HCT116 (cell line): ENCODE measurements at regions not wholly inside any gene's neighbourhood (a gene's known extent, or its start where the extent isn't known, plus 50 kb on each side); places are given as distances from the start of the nearest gene placed in this dataset.

Experiments
- ATAC-seq: fragments of 200-7000 bp; cut with Tn5 transposase; 2 replicates; pipeline ENCODE4 v1.9.1; 2020; ENCODE audit warnings: mild to moderate bottlenecking, moderate library complexity
- BruUV-seq: library from RNA; stranded (reverse); fragments of 400-500 nt; replicated peaks from 2 replicates; lab custom pipeline; 2021; lab: Mats Ljungman, UMichigan
- CTCF ChIA-PET: fragments of 300-600 bp; sonication (Branson Sonifier 250); formaldehyde crosslinking; loops from one replicate; lab custom pipeline; 2021; ENCODE audit warnings: antibody characterized with exemption; lab: Charles Lee
- POLR2A ChIA-PET: fragments of 300-600, 350-600 bp; sonication (Branson Sonifier 250); formaldehyde crosslinking; loops from one replicate; lab custom pipeline; 2021; ENCODE audit warnings: antibody characterized with exemption; lab: Charles Lee
- RAD21 ChIA-PET, 2 experiments: fragments of 300-600 bp; sonication (Branson Sonifier 250); formaldehyde crosslinking; loops; one replicate each; lab custom pipeline; 2023; ENCODE audit warnings: low total read pairs in 2 of 2; ENCODE audit not compliant: uncharacterized antibody in 2 of 2, unreplicated experiment in 2 of 2, low non-redundant PET in 1 of 2; lab: Charles Lee
- DNase-seq: peaks from one replicate; pipeline ENCODE4 v3.0.0-alpha.2; 2010; ENCODE audit warnings: low read depth, low spot score
- H2AFZ ChIP-seq: fragments of 200-600 bp; shearing (Covaris generic), sonication (generic); 2 replicates; pipeline ENCODE4 v1.6.1; 2017; ENCODE audit warnings: low read depth, mixed run types, mixed read lengths, antibody characterized with exemption, low read length; ENCODE audit not compliant: poor library complexity, severe bottlenecking
- H3K27ac ChIP-seq: 2 replicates; pipeline ENCODE4 v1.5.1; 2012; ENCODE audit warnings: low read depth, low read length
- H3K27me3 ChIP-seq: fragments of 200-600 bp; sonication (generic); 2 replicates; pipeline ENCODE4 v1.6.1; 2016; ENCODE audit warnings: mixed run types, low read length, mixed read lengths; ENCODE audit not compliant: insufficient read depth
- H3K36me3 ChIP-seq, 2 experiments: fragments of 200-500 bp in 1 of 2; fragments of 200-600 bp in 1 of 2; sonication (Bioruptor generic) in 1 of 2; sonication (generic) in 1 of 2; 2 replicates each; pipeline versions ENCODE4 v1.5.1 to v1.6.1; 2014 to 2016; ENCODE audit warnings: low read length in 2 of 2, inconsistent platforms in 1 of 2, mixed read lengths in 1 of 2, mixed run types in 1 of 2; ENCODE audit not compliant: insufficient read depth in 2 of 2, control insufficient read depth in 1 of 2
- H3K4me1 ChIP-seq, 2 experiments: fragments of 200-600 bp in 1 of 2; sonication (generic) in 1 of 2; 2 replicates each; pipeline versions ENCODE4 v1.5.1 to v1.6.1; 2012 to 2017; ENCODE audit warnings: low read length in 2 of 2, inconsistent platforms in 1 of 2, mild to moderate bottlenecking in 1 of 2, mixed read lengths in 1 of 2, mixed run types in 1 of 2, moderate library complexity in 1 of 2; ENCODE audit not compliant: insufficient read depth in 2 of 2, control insufficient read depth in 1 of 2
- H3K4me2 ChIP-seq: fragments of 200-600 bp; sonication (generic); 2 replicates; pipeline ENCODE4 v1.6.1; 2017; ENCODE audit warnings: mixed run types, low read length, mixed read lengths
- H3K4me3 ChIP-seq, 2 experiments: fragments of 200-600 bp in 1 of 2; sonication (generic) in 1 of 2; replicated peaks in 1 of 2; 2 replicates each; pipeline ENCODE4 v1.5.1; 2011 to 2016; ENCODE audit warnings: low read length in 2 of 2, control low read depth in 1 of 2, low read depth in 1 of 2, mild to moderate bottlenecking in 1 of 2, mixed read lengths in 1 of 2, mixed run types in 1 of 2
- H3K79me2 ChIP-seq: fragments of 200-600 bp; sonication (generic); 2 replicates; pipeline ENCODE4 v1.6.1; 2017; ENCODE audit warnings: mild to moderate bottlenecking, mixed run types, low read length, moderate library complexity, mixed read lengths; ENCODE audit not compliant: insufficient read depth
- H3K9ac ChIP-seq: fragments of 200-600 bp; sonication (generic); 2 replicates; pipeline ENCODE4 v1.6.1; 2016; ENCODE audit warnings: low read length, mixed read lengths
- H3K9me2 ChIP-seq: fragments of 200-600 bp; sonication (generic), shearing (Covaris generic); 2 replicates; pipeline ENCODE4 v1.6.1; 2017; ENCODE audit warnings: mixed run types, mild to moderate bottlenecking, moderate library complexity; ENCODE audit not compliant: insufficient read depth
- H3K9me3 ChIP-seq, 2 experiments: fragments of 200-500 bp in 1 of 2; fragments of 200-600 bp in 1 of 2; sonication (Bioruptor generic) in 1 of 2; sonication (generic) in 1 of 2; 2 replicates each; pipeline ENCODE4 v1.6.1; 2014 to 2017; ENCODE audit warnings: low read length in 2 of 2, mixed read lengths in 2 of 2, inconsistent platforms in 1 of 2, low read depth in 1 of 2, mild to moderate bottlenecking in 1 of 2, mixed run types in 1 of 2, moderate library complexity in 1 of 2; ENCODE audit not compliant: control insufficient read depth in 1 of 2, insufficient read depth in 1 of 2
- H4K20me1 ChIP-seq: fragments of 200-600 bp; sonication (generic), shearing (Covaris generic); 2 replicates; pipeline ENCODE4 v1.6.1; 2017; ENCODE audit warnings: mixed run types, mild to moderate bottlenecking, moderate library complexity; ENCODE audit not compliant: insufficient read depth
- ATF3 ChIP-seq: IDR thresholded peaks from 2 replicates; pipeline ENCODE4 v1.6.1; 2012
- CBX3 ChIP-seq: IDR thresholded peaks from 2 replicates; pipeline ENCODE4 v1.6.1; 2012; ENCODE audit warnings: low read depth
- CTCF ChIP-seq, 3 experiments: fragments of 200-600 bp in 1 of 3; sonication (generic) in 1 of 3; IDR thresholded peaks in 2 of 3; conservative IDR thresholded peaks in 1 of 3; 2 replicates each; pipeline ENCODE4 v1.5.1; 2012 to 2017; ENCODE audit warnings: low read depth in 2 of 3, low read length in 2 of 3, antibody characterized with exemption in 1 of 3, borderline replicate concordance in 1 of 3, control low read depth in 1 of 3, mild to moderate bottlenecking in 1 of 3, mixed read lengths in 1 of 3, mixed run types in 1 of 3, moderate library complexity in 1 of 3; ENCODE audit not compliant: insufficient read depth in 1 of 3
- EGR1 ChIP-seq: IDR thresholded peaks from 2 replicates; pipeline ENCODE4 v1.6.1; 2012; ENCODE audit warnings: low read depth
- ELF1 ChIP-seq: IDR thresholded peaks from 2 replicates; pipeline ENCODE4 v1.6.1; 2012; ENCODE audit warnings: low read depth, borderline replicate concordance
- EZH2 ChIP-seq: fragments of 200-600 bp; sonication (generic); IDR thresholded peaks from 2 replicates; pipeline ENCODE4 v1.6.1; 2017; ENCODE audit warnings: antibody characterized with exemption, mixed run types
- EZH2phosphoT487 ChIP-seq: fragments of 200-600 bp; IDR thresholded peaks from 2 replicates; pipeline ENCODE4 v1.6.1; 2018; ENCODE audit warnings: antibody characterized with exemption, borderline replicate concordance
- FOSL1 ChIP-seq: IDR thresholded peaks from 2 replicates; pipeline ENCODE4 v1.6.1; 2012; ENCODE audit warnings: low read depth
- JUND ChIP-seq: IDR thresholded peaks from 2 replicates; pipeline ENCODE4 v1.6.1; 2012
- MAX ChIP-seq: IDR thresholded peaks from 2 replicates; pipeline ENCODE4 v1.6.1; 2012
- REST ChIP-seq: IDR thresholded peaks from 2 replicates; pipeline ENCODE4 v1.6.1; 2012; ENCODE audit warnings: low read depth
- YY1 ChIP-seq: IDR thresholded peaks from 2 replicates; pipeline ENCODE4 v1.6.1; 2011; ENCODE audit warnings: low read length, low read depth, moderate library complexity, mild to moderate bottlenecking; ENCODE audit not compliant: insufficient replicate concordance; ENCODE audit errors: extremely low read depth
- intact Hi-C: fragments of 100-400 bp; cut with micrococcal nuclease; formaldehyde crosslinking; loops from 2 replicates; pipeline ENCODE4 v1.10.0; 2022

- no peak for TF ChIP-seq ATF3
- TF ChIP-seq CTCF (IDR thresholded peaks at IDR 0.05 in 2 of 3, conservative IDR thresholded peaks at IDR 0.05 in 1 of 3; ENCODE audit: borderline replicate concordance in 1 of 3, insufficient read depth in 1 of 3, low read depth in 2 of 3, low read length in 2 of 3), result no peak
- no peak for TF ChIP-seq ELF1
- no peak for TF ChIP-seq MAX
Observed at GRCh38 chr20:54746796-54747195, 271.4 kb downstream of the DOK5 start (continued).

- no peak for TF ChIP-seq YY1
- no peak for TF ChIP-seq ATF3
- no peak for TF ChIP-seq EZH2
- TF ChIP-seq JUND, result no peak
- no peak for TF ChIP-seq EGR1
- TF ChIP-seq FOSL1, result no peak
- no peak for TF ChIP-seq CBX3
- no peak for TF ChIP-seq MAX
- TF ChIP-seq REST, result no peak
- no peak for TF ChIP-seq EZH2phosphoT487
- TF ChIP-seq CTCF (IDR thresholded peaks at IDR 0.05 in 2 of 3, conservative IDR thresholded peaks at IDR 0.05 in 1 of 3; ENCODE audit: borderline replicate concordance in 1 of 3, insufficient read depth in 1 of 3, low read depth in 2 of 3, low read length in 2 of 3), result no peak
- H3K27ac ChIP-seq, result no peak overlapping the region
- POLR2A ChIA-PET, result no interaction called here
- H3K9me2 ChIP-seq, result no peaks in the 10 kb centered on the region
- no peak overlapping the region for H3K4me2 ChIP-seq
- intact Hi-C loops, result no loop called here
- no peaks in the 10 kb centered on the region for H3K4me1 ChIP-seq
- H3K9me3 ChIP-seq, result peaks cover 0 to 18% of the 10 kb centered on the region in 2 experiments; a peak in 1 of 4 replicates
- ATAC-seq (no peak), DNase-seq (no peak)
- no peak overlapping the region for H3K4me3 ChIP-seq
- no peaks in the 10 kb centered on the region for H4K20me1 ChIP-seq
- no peak overlapping the region for H3K9ac ChIP-seq
- H3K79me2 ChIP-seq, result no peaks in the 10 kb centered on the region
- CTCF ChIA-PET, result no interaction called here
- no peaks in the 10 kb centered on the region for H3K36me3 ChIP-seq
- H2AFZ ChIP-seq, result no peak overlapping the region
- no peaks in the 10 kb centered on the region for H3K27me3 ChIP-seq
- RAD21 ChIA-PET, result no interaction called here
- no TSS peak for BruUV-seq
Observed at GRCh38 chr20:54745780-54746179, 270.4 kb downstream of the DOK5 start.
